Naive thymus-derived CD4-positive, alpha-beta T cell (primary cell): ENCODE measurements at regions not wholly inside any gene's neighbourhood (a gene's known extent, or its start where the extent isn't known, plus 50 kb on each side); places are given as distances from the start of the nearest gene placed in this dataset.

Experiments
- ATAC-seq: fragments of 150-1000 bp; cut with Tn5 transposase; 2 replicates; pipeline ENCODE4 v1.10.0; 2021; ENCODE audit warnings: mild to moderate bottlenecking, moderate library complexity
- CTCF ChIA-PET: fragments of 350-600 bp; sonication (Branson Sonifier 250); formaldehyde crosslinking; loops from one replicate; lab custom pipeline; 2021; ENCODE audit warnings: antibody characterized with exemption; lab: Charles Lee
- POLR2A ChIA-PET: fragments of 350-600 bp; sonication (Branson Sonifier 250); formaldehyde crosslinking; loops from one replicate; lab custom pipeline; 2021; ENCODE audit warnings: antibody characterized with exemption, inconsistent platforms; lab: Charles Lee
- DNase-seq, 9 donors: peaks; one replicate each; pipeline versions ENCODE4 v3.0.0 to v3.0.0-alpha.2; 2020 to 2022; ENCODE audit warnings: mixed read lengths in 1 of 9
- H3K27ac ChIP-seq: one replicate; pipeline ENCODE4 v1.7.0; 2013; ENCODE audit warnings: mild to moderate bottlenecking, low read depth, low read length, moderate library complexity
- H3K27me3 ChIP-seq, 2 donors: one replicate each; pipeline ENCODE4 v1.7.0; 2013; ENCODE audit warnings: low read length in 2 of 2, mild to moderate bottlenecking in 2 of 2, moderate library complexity in 2 of 2; ENCODE audit not compliant: control insufficient read depth in 2 of 2, insufficient read depth in 2 of 2
- H3K36me3 ChIP-seq, 3 experiments: 1 replicate in 2 of 3; 2 replicates in 1 of 3; pipeline ENCODE4 v1.7.0; 2013; ENCODE audit warnings: low read length in 3 of 3, mild to moderate bottlenecking in 3 of 3, moderate library complexity in 1 of 3; ENCODE audit not compliant: insufficient read depth in 3 of 3, control insufficient read depth in 2 of 3
- H3K4me1 ChIP-seq, 2 donors: one replicate each; pipeline ENCODE4 v1.7.0; 2013; ENCODE audit warnings: low read length in 2 of 2, mild to moderate bottlenecking in 2 of 2, moderate library complexity in 1 of 2; ENCODE audit not compliant: control insufficient read depth in 2 of 2, insufficient read depth in 2 of 2
- H3K4me3 ChIP-seq: 2 replicates; pipeline ENCODE4 v1.7.0; 2013; ENCODE audit warnings: mild to moderate bottlenecking, low read length
- H3K9me3 ChIP-seq, 3 experiments: 1 replicate in 2 of 3; 2 replicates in 1 of 3; pipeline ENCODE4 v1.7.0; 2013; ENCODE audit warnings: low read length in 3 of 3; ENCODE audit not compliant: control insufficient read depth in 2 of 3
- H3K27ac Mint-ChIP-seq, 9 donors: one replicate each; pipeline ENCODE4 v1.8.0; 2020 to 2022; ENCODE audit warnings: mixed read lengths in 9 of 9, mild to moderate bottlenecking in 8 of 9, moderate library complexity in 5 of 9, inconsistent platforms in 2 of 9
- H3K27me3 Mint-ChIP-seq, 5 donors: one replicate each; pipeline ENCODE4 v1.8.0; 2021 to 2022; ENCODE audit warnings: mixed read lengths in 5 of 5, mild to moderate bottlenecking in 1 of 5
- H3K36me3 Mint-ChIP-seq, 5 donors: one replicate each; pipeline ENCODE4 v1.8.0; 2020 to 2022; ENCODE audit warnings: mixed read lengths in 5 of 5, mild to moderate bottlenecking in 3 of 5, inconsistent platforms in 1 of 5
- H3K4me1 Mint-ChIP-seq, 7 donors: one replicate each; pipeline ENCODE4 v1.8.0; 2020 to 2022; ENCODE audit warnings: mixed read lengths in 7 of 7, mild to moderate bottlenecking in 3 of 7, inconsistent platforms in 1 of 7
- H3K4me3 Mint-ChIP-seq, 10 donors: one replicate each; pipeline ENCODE4 v1.8.0; 2020 to 2022; ENCODE audit warnings: mild to moderate bottlenecking in 10 of 10, mixed read lengths in 10 of 10, moderate library complexity in 6 of 10, inconsistent platforms in 2 of 10
- H3K9me3 Mint-ChIP-seq, 11 donors: one replicate each; pipeline ENCODE4 v1.8.0; 2020 to 2022; ENCODE audit warnings: mixed read lengths in 11 of 11, mild to moderate bottlenecking in 4 of 11, inconsistent platforms in 1 of 11, moderate library complexity in 1 of 11
- intact Hi-C, 2 donors: fragments of 100-400 bp; cut with micrococcal nuclease; formaldehyde crosslinking; loops; one replicate each; pipeline ENCODE4 v1.15.1; 2023

GRCh38 chr20:7416382-7416781 lies 523.9 kb downstream of the HAO1 start:
- Mint-ChIP-seq H3K27me3 (no peaks in the 10 kb centered on the region), H3K36me3 (no peaks in the 10 kb centered on the region), H3K27ac (no peak overlapping the region), H3K9me3 (peaks cover 0 to 8% (median 2%) of the 10 kb centered on the region in 11 donors), H3K4me1 (peaks cover 0 to under 1% (median 0%) of the 10 kb centered on the region in 7 donors), H3K4me3 (no peak overlapping the region)
- Histone ChIP-seq H3K36me3 (no peaks in the 10 kb centered on the region), H3K27me3 (no peaks in the 10 kb centered on the region), H3K27ac (no peak overlapping the region), H3K9me3 (no peaks in the 10 kb centered on the region), H3K4me3 (no peak overlapping the region), H3K4me1 (no peaks in the 10 kb centered on the region)
- ChIA-PET POLR2A (no interaction called here), CTCF (no interaction called here)
- ATAC-seq (no peak), DNase-seq (no peak)
- intact Hi-C loops: no loop called here

- intact Hi-C loops: no loop called here
Observed at GRCh38 chr20:7420345-7420744, 519.9 kb downstream of the HAO1 start.

GRCh38 chr20:7426890-7427496 lies 513.3 kb downstream of the HAO1 start:
- Mint-ChIP-seq H3K4me1 (no peaks in the 10 kb centered on the region), H3K36me3 (no peaks in the 10 kb centered on the region), H3K9me3 (peaks cover 0 to 9% (median 0%) of the 10 kb centered on the region in 11 donors), H3K27me3 (no peaks in the 10 kb centered on the region), H3K4me3 (no peak overlapping the region), H3K27ac (no peak overlapping the region)
- ChIA-PET CTCF (no interaction called here), POLR2A (no interaction called here)
- intact Hi-C loops: no loop called here
- no peaks in the 10 kb centered on the region for H3K36me3 ChIP-seq
- ATAC-seq (no peak), DNase-seq (no peak)
- H3K27ac ChIP-seq: no peak overlapping the region
- no peaks in the 10 kb centered on the region for H3K9me3 ChIP-seq
- no peaks in the 10 kb centered on the region for H3K4me1 ChIP-seq
- no peak overlapping the region for H3K4me3 ChIP-seq
- no peaks in the 10 kb centered on the region for H3K27me3 ChIP-seq

More at GRCh38 chr20:7420345-7420744, 519.9 kb downstream of the HAO1 start:
- no peaks in the 10 kb centered on the region for H3K27me3 ChIP-seq
- Mint-ChIP-seq H3K27me3 (no peaks in the 10 kb centered on the region), H3K36me3 (no peaks in the 10 kb centered on the region), H3K4me1 (peaks cover 0 to 2% (median 0%) of the 10 kb centered on the region in 7 donors), H3K9me3 (peaks cover 0 to 5% (median 0%) of the 10 kb centered on the region in 11 donors), H3K4me3 (no peak overlapping the region), H3K27ac (no peak overlapping the region)
- no peak overlapping the region for H3K4me3 ChIP-seq
- no peak for DNase-seq
- no peak overlapping the region for H3K27ac ChIP-seq
- no peaks in the 10 kb centered on the region for H3K36me3 ChIP-seq
- H3K9me3 ChIP-seq: no peaks in the 10 kb centered on the region
- POLR2A ChIA-PET: interaction anchor here (0.6 kb wide), 1 partner anchor 322 kb away, joined by 3 read pairs; no protein-coding TSS in a partner anchor
- CTCF ChIA-PET: no interaction called here
- no peak for ATAC-seq
- H3K4me1 ChIP-seq: no peaks in the 10 kb centered on the region

GRCh38 chr20:7428946-7429345 lies 511.3 kb downstream of the HAO1 start:
- intact Hi-C loops: no loop called here
- Mint-ChIP-seq H3K4me1 (no peaks in the 10 kb centered on the region), H3K27ac (no peak overlapping the region), H3K9me3 (peaks cover 0 to 11% (median 0%) of the 10 kb centered on the region in 11 donors), H3K36me3 (no peaks in the 10 kb centered on the region), H3K27me3 (no peaks in the 10 kb centered on the region), H3K4me3 (no peak overlapping the region)
- Histone ChIP-seq H3K27ac (no peak overlapping the region), H3K4me3 (no peak overlapping the region), H3K9me3 (no peaks in the 10 kb centered on the region), H3K36me3 (no peaks in the 10 kb centered on the region), H3K4me1 (no peaks in the 10 kb centered on the region), H3K27me3 (no peaks in the 10 kb centered on the region)
- DNase-seq (no peak), ATAC-seq (no peak)
- ChIA-PET POLR2A (no interaction called here), CTCF (no interaction called here)

- no peak overlapping the region for H3K27ac Mint-ChIP-seq
- no peaks in the 10 kb centered on the region for H3K36me3 Mint-ChIP-seq
- H3K36me3 ChIP-seq: no peaks in the 10 kb centered on the region
- intact Hi-C loops: no loop called here
- H3K4me1 ChIP-seq: no peaks in the 10 kb centered on the region
- H3K4me3 Mint-ChIP-seq: no peak overlapping the region
- H3K27me3 ChIP-seq: no peaks in the 10 kb centered on the region
- no peak overlapping the region for H3K4me3 ChIP-seq
- H3K9me3 ChIP-seq: no peaks in the 10 kb centered on the region
- H3K9me3 Mint-ChIP-seq: peaks cover 0 to 17% (median 2%) of the 10 kb centered on the region in 11 donors
- no peak overlapping the region for H3K27ac ChIP-seq
- ATAC-seq (no peak), DNase-seq (no peak)
- H3K4me1 Mint-ChIP-seq: no peaks in the 10 kb centered on the region
- ChIA-PET CTCF (no interaction called here), POLR2A (no interaction called here)
- H3K27me3 Mint-ChIP-seq: no peaks in the 10 kb centered on the region
Observed at GRCh38 chr20:7432612-7433011, 507.6 kb downstream of the HAO1 start.

- H3K27me3 Mint-ChIP-seq: no peaks in the 10 kb centered on the region
- Histone ChIP-seq H3K4me1 (no peaks in the 10 kb centered on the region), H3K9me3 (no peaks in the 10 kb centered on the region), H3K27me3 (no peaks in the 10 kb centered on the region), H3K4me3 (no peak overlapping the region), H3K36me3 (no peaks in the 10 kb centered on the region), H3K27ac (no peak overlapping the region)
- peaks cover 0 to 13% (median 3%) of the 10 kb centered on the region in 11 donors for H3K9me3 Mint-ChIP-seq
- no peak for DNase-seq
- no peak overlapping the region for H3K4me3 Mint-ChIP-seq
- no peaks in the 10 kb centered on the region for H3K36me3 Mint-ChIP-seq
- no peak for ATAC-seq
- ChIA-PET CTCF (no interaction called here), POLR2A (no interaction called here)
- H3K27ac Mint-ChIP-seq: no peak overlapping the region
- H3K4me1 Mint-ChIP-seq: no peaks in the 10 kb centered on the region
- intact Hi-C loops: no loop called here
Observed at GRCh38 chr20:7437311-7437710, 502.9 kb downstream of the HAO1 start.

GRCh38 chr20:7449269-7449668 lies 491.0 kb downstream of the HAO1 start:
- ATAC-seq: no peak
- no peaks in the 10 kb centered on the region for H3K36me3 Mint-ChIP-seq
- Histone ChIP-seq H3K27ac (no peak overlapping the region), H3K4me3 (no peak overlapping the region), H3K36me3 (no peaks in the 10 kb centered on the region), H3K4me1 (no peaks in the 10 kb centered on the region), H3K27me3 (no peaks in the 10 kb centered on the region), H3K9me3 (no peaks in the 10 kb centered on the region)
- ChIA-PET CTCF (no interaction called here), POLR2A (no interaction called here)
- no peaks in the 10 kb centered on the region for H3K27me3 Mint-ChIP-seq
- no peak overlapping the region for H3K27ac Mint-ChIP-seq
- intact Hi-C loops: no loop called here
- H3K4me3 Mint-ChIP-seq: no peak overlapping the region
- DNase-seq: no peak
- H3K4me1 Mint-ChIP-seq: no peaks in the 10 kb centered on the region
- H3K9me3 Mint-ChIP-seq: peaks cover 0 to 9% (median 2%) of the 10 kb centered on the region in 11 donors
